SK-N-SH treated with all-trans-retinoic acid at 6 μM for 48 hours (cell line): ENCODE measurements at regions not wholly inside any gene's neighbourhood (a gene's known extent, or its start where the extent isn't known, plus 50 kb on each side); places are given as distances from the start of the nearest gene placed in this dataset.

Experiments used
- ATAC-seq: fragments of 200-7000 bp; cut with Tn5 transposase; 3 replicates; pipeline ENCODE4 v1.9.1; 2020; ENCODE audit warnings: mild to moderate bottlenecking, moderate library complexity
- ARNTL ChIP-seq: fragments of 450-650 bp; formaldehyde crosslinking; IDR thresholded peaks from 2 replicates; pipeline ENCODE4 v1.5.0; 2020; ENCODE audit warnings: low read depth, mild to moderate bottlenecking, moderate library complexity, borderline replicate concordance
- BACH2 ChIP-seq: fragments of 250-450 bp; sonication (Bioruptor Pico); IDR thresholded peaks from 2 replicates; pipeline ENCODE4 v1.9.0; 2021; ENCODE audit warnings: mild to moderate bottlenecking, borderline replicate concordance
- CSDC2 ChIP-seq: fragments of 250-450 bp; sonication (Bioruptor Pico); IDR thresholded peaks from 2 replicates; pipeline ENCODE4 v1.5.0; 2020; ENCODE audit warnings: mild to moderate bottlenecking, moderate library complexity
- GLIS3 ChIP-seq: fragments of 250-450 bp; sonication (Bioruptor Pico); IDR thresholded peaks from 2 replicates; pipeline ENCODE4 v1.5.0; 2020; ENCODE audit warnings: mild to moderate bottlenecking, moderate library complexity
- ISL1 ChIP-seq: fragments of 250-450 bp; sonication (Bioruptor Pico); IDR thresholded peaks from 2 replicates; pipeline ENCODE4 v2.1.2; 2022; ENCODE audit warnings: mild to moderate bottlenecking, moderate library complexity
- OSR1 ChIP-seq: fragments of 250-450 bp; sonication (Bioruptor Pico); IDR thresholded peaks from 2 replicates; pipeline ENCODE4 v1.8.0; 2022; ENCODE audit warnings: moderate library complexity, mild to moderate bottlenecking, inconsistent platforms
- POU6F1 ChIP-seq: fragments of 250-450 bp; sonication (Bioruptor Pico); IDR thresholded peaks from 2 replicates; pipeline ENCODE4 v1.8.0; 2021; ENCODE audit warnings: low read depth, mild to moderate bottlenecking, moderate library complexity, borderline replicate concordance
- PPARA ChIP-seq: fragments of 250-450 bp; sonication (Bioruptor Pico); IDR thresholded peaks from 2 replicates; pipeline ENCODE4 v1.5.0; 2020; ENCODE audit warnings: mild to moderate bottlenecking, borderline replicate concordance
- SNAI2 ChIP-seq: fragments of 250-450 bp; sonication (Bioruptor Pico); IDR thresholded peaks from 2 replicates; pipeline ENCODE4 v1.5.0; 2020; ENCODE audit warnings: mild to moderate bottlenecking, moderate library complexity
- TCF4 ChIP-seq: fragments of 250-450 bp; sonication (Bioruptor Pico); IDR thresholded peaks from 2 replicates; pipeline ENCODE4 v1.8.0; 2021; ENCODE audit warnings: mild to moderate bottlenecking, moderate library complexity, borderline replicate concordance
- TOX ChIP-seq: fragments of 250-450 bp; sonication (Bioruptor Pico); IDR thresholded peaks from 2 replicates; pipeline ENCODE4 v1.8.0; 2021; ENCODE audit warnings: mild to moderate bottlenecking, moderate library complexity, borderline replicate concordance
- ZC3H10 ChIP-seq: fragments of 250-450 bp; sonication (Bioruptor Pico); IDR thresholded peaks from 2 replicates; pipeline ENCODE4 v1.5.1; 2021; ENCODE audit warnings: mild to moderate bottlenecking, moderate library complexity
- ZFP3 ChIP-seq: fragments of 250-450 bp; sonication (Bioruptor Pico); IDR thresholded peaks from 2 replicates; pipeline ENCODE4 v1.5.0; 2020; ENCODE audit warnings: mild to moderate bottlenecking, moderate library complexity
- ZFP30 ChIP-seq: fragments of 450-650 bp; formaldehyde crosslinking; IDR thresholded peaks from 2 replicates; pipeline ENCODE4 v1.5.0; 2022; ENCODE audit warnings: mild to moderate bottlenecking, moderate library complexity
- ZNF565 ChIP-seq: fragments of 450-650 bp; formaldehyde crosslinking; conservative IDR thresholded peaks from 2 replicates; pipeline ENCODE4 v1.5.0; 2020; ENCODE audit warnings: low read depth, mild to moderate bottlenecking, moderate library complexity
- ZNF70 ChIP-seq: fragments of 450-650 bp; formaldehyde crosslinking; IDR thresholded peaks from 2 replicates; pipeline ENCODE4 v1.5.0; 2020; ENCODE audit warnings: mild to moderate bottlenecking, moderate library complexity
- ZNF8 ChIP-seq: fragments of 450-650 bp; formaldehyde crosslinking; IDR thresholded peaks from 2 replicates; pipeline ENCODE4 v1.5.0; 2020; ENCODE audit warnings: mild to moderate bottlenecking, moderate library complexity
- TF ChIP-seq, protein P1 (sequence below): fragments of 250-450 bp; sonication (Bioruptor Pico); IDR thresholded peaks from 2 replicates; pipeline ENCODE4 v1.8.0; 2020; ENCODE audit warnings: mild to moderate bottlenecking, moderate library complexity, borderline replicate concordance
- TF ChIP-seq, protein P2 (sequence below): fragments of 250-450 bp; sonication (Bioruptor Pico); IDR thresholded peaks from 2 replicates; pipeline ENCODE4 v1.5.1; 2020; ENCODE audit warnings: low read depth, mild to moderate bottlenecking, moderate library complexity
- TF ChIP-seq, protein P3 (sequence below): fragments of 250-450 bp; sonication (Bioruptor Pico); IDR thresholded peaks from 2 replicates; pipeline ENCODE4 v1.5.1; 2021; ENCODE audit warnings: mild to moderate bottlenecking, moderate library complexity

DNA sequence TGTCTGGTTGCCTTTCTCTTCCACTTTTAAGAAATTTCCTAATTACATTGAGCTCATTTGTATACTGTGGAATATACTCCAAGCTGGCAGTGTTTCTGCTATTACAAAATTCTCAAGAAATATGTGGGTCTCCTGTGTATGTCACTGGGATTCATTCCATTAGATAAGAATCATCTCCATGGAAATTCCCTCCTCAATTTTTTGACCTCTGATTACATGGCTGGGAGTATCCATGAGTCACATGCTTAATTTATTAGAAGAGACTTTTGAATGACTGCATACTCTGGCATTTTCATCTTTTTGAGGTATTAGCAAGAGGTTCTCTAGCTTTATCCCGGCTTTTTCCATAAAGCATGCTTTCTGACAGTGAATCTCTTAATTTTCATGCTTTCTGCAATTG lies 665.5 kb upstream of the CNTNAP5 start:
- ATAC-seq = no peak
- TF ChIP-seq BACH2 (no peak), ISL1 (CRISPR knock-in tag) (no peak), ZFP3 (CRISPR knock-in tag) (no peak), GLIS3 (CRISPR knock-in tag) (no peak), PPARA (CRISPR knock-in tag) (no peak), POU6F1 (CRISPR knock-in tag) (no peak), TCF4 (CRISPR knock-in tag) (no peak), ZC3H10 (CRISPR knock-in tag) (no peak), TOX (CRISPR knock-in tag) (no peak), CSDC2 (CRISPR knock-in tag) (no peak), ZNF70 (CRISPR knock-in tag) (no peak), ZNF8 (CRISPR knock-in tag) (no peak)
- TF ChIP-seq, protein P1, sequence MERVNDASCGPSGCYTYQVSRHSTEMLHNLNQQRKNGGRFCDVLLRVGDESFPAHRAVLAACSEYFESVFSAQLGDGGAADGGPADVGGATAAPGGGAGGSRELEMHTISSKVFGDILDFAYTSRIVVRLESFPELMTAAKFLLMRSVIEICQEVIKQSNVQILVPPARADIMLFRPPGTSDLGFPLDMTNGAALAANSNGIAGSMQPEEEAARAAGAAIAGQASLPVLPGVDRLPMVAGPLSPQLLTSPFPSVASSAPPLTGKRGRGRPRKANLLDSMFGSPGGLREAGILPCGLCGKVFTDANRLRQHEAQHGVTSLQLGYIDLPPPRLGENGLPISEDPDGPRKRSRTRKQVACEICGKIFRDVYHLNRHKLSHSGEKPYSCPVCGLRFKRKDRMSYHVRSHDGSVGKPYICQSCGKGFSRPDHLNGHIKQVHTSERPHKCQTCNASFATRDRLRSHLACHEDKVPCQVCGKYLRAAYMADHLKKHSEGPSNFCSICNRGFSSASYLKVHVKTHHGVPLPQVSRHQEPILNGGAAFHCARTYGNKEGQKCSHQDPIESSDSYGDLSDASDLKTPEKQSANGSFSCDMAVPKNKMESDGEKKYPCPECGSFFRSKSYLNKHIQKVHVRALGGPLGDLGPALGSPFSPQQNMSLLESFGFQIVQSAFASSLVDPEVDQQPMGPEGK (CRISPR knock-in tag) = no peak

- ATAC-seq = no peak
- TF ChIP-seq SNAI2 (no peak), ZNF70 (CRISPR knock-in tag) (no peak), ZFP30 (CRISPR knock-in tag) (no peak), GLIS3 (CRISPR knock-in tag) (no peak), ZFP3 (CRISPR knock-in tag) (no peak), OSR1 (CRISPR knock-in tag) (no peak), ARNTL (CRISPR knock-in tag) (no peak), BACH2 (no peak), POU6F1 (CRISPR knock-in tag) (no peak)
- TF ChIP-seq, protein P2, sequence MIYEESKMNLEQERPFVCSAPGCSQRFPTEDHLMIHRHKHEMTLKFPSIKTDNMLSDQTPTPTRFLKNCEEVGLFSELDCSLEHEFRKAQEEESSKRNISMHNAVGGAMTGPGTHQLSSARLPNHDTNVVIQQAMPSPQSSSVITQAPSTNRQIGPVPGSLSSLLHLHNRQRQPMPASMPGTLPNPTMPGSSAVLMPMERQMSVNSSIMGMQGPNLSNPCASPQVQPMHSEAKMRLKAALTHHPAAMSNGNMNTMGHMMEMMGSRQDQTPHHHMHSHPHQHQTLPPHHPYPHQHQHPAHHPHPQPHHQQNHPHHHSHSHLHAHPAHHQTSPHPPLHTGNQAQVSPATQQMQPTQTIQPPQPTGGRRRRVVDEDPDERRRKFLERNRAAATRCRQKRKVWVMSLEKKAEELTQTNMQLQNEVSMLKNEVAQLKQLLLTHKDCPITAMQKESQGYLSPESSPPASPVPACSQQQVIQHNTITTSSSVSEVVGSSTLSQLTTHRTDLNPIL (CRISPR knock-in tag) = no peak
Observed at GRCh38 chr2:123362671-123363440, 662.2 kb upstream of the CNTNAP5 start.

GRCh38 chr2:123363826-123364225 lies 661.3 kb upstream of the CNTNAP5 start:
- ATAC-seq = no peak
- TF ChIP-seq, protein P1 (CRISPR knock-in tag) = no peak
- TF ChIP-seq ZNF565 (CRISPR knock-in tag) (no peak), TCF4 (CRISPR knock-in tag) (no peak), ZNF70 (CRISPR knock-in tag) (no peak), SNAI2 (no peak)
- TF ChIP-seq, protein P3, sequence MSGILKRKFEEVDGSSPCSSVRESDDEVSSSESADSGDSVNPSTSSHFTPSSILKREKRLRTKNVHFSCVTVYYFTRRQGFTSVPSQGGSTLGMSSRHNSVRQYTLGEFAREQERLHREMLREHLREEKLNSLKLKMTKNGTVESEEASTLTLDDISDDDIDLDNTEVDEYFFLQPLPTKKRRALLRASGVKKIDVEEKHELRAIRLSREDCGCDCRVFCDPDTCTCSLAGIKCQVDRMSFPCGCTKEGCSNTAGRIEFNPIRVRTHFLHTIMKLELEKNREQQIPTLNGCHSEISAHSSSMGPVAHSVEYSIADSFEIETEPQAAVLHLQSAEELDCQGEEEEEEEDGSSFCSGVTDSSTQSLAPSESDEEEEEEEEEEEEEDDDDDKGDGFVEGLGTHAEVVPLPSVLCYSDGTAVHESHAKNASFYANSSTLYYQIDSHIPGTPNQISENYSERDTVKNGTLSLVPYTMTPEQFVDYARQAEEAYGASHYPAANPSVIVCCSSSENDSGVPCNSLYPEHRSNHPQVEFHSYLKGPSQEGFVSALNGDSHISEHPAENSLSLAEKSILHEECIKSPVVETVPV = no peak
